ENCODE measurements at regions not wholly inside any gene's neighbourhood (a gene's known extent, or its start where the extent isn't known, plus 50 kb on each side); places are given as distances from the start of the nearest gene placed in this dataset.
A peak's percentile ranks its signal among the peaks of the same experiment; 100 is the strongest.

- peak overlapping the region; percentile 20 for H3K27ac ChIP-seq
Measured at GRCh38 chr9:567128-567746, 274.3 kb upstream of the DMRT1 start.

DNA sequence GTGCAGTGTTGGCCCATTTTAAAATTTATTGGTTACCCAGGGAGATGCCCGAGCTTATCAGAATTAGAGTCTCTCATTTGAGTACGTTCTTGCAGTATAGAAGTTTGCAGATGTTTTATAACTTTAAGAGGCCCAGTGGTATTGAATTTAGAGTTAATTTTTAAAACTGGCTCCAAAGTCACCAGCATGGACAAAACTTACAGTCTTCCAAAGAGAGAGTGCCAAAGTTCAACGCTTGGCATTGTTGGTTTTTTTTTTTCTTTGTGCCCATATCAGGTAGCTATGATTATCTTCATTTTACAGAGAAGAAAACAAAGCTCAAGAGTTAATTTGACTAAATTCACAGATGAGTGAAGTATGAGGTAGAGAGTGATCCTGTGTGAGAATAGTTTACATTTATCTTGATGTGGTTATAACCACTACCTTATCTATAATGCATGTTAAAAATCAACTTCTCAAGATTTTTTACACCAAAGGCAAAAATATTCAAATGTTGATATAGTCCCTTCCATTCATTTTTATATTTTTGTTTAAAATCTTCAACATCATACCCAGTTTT is 273.7 kb upstream of the DMRT1 start:
- Histone ChIP-seq H3K9ac (ENCODE audit: low read depth in 2 of 2, low read length in 2 of 2) (no peak overlapping the region), H3K4me1 (no peaks in the 10 kb centered on the region), H3K27me3 (no peaks in the 10 kb centered on the region), H3K36me3 (no peaks in the 10 kb centered on the region), H3K27ac (peak overlapping the region; percentile 20), H3K4me3 (no peak overlapping the region), H3K9me3 (no peaks in the 10 kb centered on the region)
- TF ChIP-seq CTCF (IDR thresholded peaks at IDR 0.05) = no peak
- intact Hi-C loops (cut with DNase I) = no loop called here
- DNase-seq = no peak

More at GRCh38 chr9:567128-567746, 274.3 kb upstream of the DMRT1 start:
- intact Hi-C loops (cut with DNase I) = no loop called here
- no peaks in the 10 kb centered on the region for H3K36me3 ChIP-seq
- H3K9me3 ChIP-seq = no peaks in the 10 kb centered on the region
- no peak overlapping the region for H3K4me3 ChIP-seq
- H3K9ac ChIP-seq (ENCODE audit: low read depth in 2 of 2, low read length in 2 of 2) = no peak overlapping the region
- no peak for DNase-seq
- no peak for TF ChIP-seq CTCF (IDR thresholded peaks at IDR 0.05)
- H3K27me3 ChIP-seq = no peaks in the 10 kb centered on the region
- H3K4me1 ChIP-seq = no peaks in the 10 kb centered on the region

- Histone ChIP-seq H3K9ac (ENCODE audit: low read depth in 2 of 2, low read length in 2 of 2) (no peak overlapping the region), H3K27me3 (no peaks in the 10 kb centered on the region), H3K27ac (no peak overlapping the region), H3K4me3 (no peak overlapping the region), H3K9me3 (no peaks in the 10 kb centered on the region), H3K36me3 (no peaks in the 10 kb centered on the region), H3K4me1 (no peaks in the 10 kb centered on the region)
- intact Hi-C loops (cut with DNase I) = no loop called here
- no peak for TF ChIP-seq CTCF (IDR thresholded peaks at IDR 0.05)
- DNase-seq = no peak
Measured at GRCh38 chr9:569296-569695, 272.2 kb upstream of the DMRT1 start.

DNA sequence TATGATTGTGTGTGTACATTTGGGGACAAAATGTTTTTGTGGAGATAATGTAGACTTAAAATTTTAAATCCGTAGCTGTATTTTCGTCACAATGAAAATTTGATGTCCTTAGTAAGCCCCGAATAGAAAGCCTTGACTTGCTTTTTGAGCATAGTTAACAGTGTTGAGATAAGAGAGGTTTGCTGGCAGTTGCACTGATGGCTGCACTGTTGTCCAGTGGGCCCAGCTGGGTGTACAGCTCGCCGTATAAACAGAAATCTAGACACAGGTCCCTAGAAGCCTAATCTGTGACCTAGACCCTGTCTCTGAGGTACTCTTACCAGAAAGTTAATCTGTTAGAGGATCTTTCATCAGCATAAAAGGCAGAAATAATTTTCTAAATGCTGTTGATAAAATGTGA is 271.3 kb upstream of the DMRT1 start:
- no peaks in the 10 kb centered on the region for H3K36me3 ChIP-seq
- H3K9ac ChIP-seq (ENCODE audit: low read depth in 2 of 2, low read length in 2 of 2) = no peak overlapping the region
- no peak overlapping the region for H3K4me3 ChIP-seq
- H3K27ac ChIP-seq = no peak overlapping the region
- no peak for TF ChIP-seq CTCF (IDR thresholded peaks at IDR 0.05)
- H3K27me3 ChIP-seq = no peaks in the 10 kb centered on the region
- H3K4me1 ChIP-seq = no peaks in the 10 kb centered on the region
- no peaks in the 10 kb centered on the region for H3K9me3 ChIP-seq
- intact Hi-C loops (cut with DNase I) = no loop called here
- no peak for DNase-seq

- H3K27ac ChIP-seq = no peak overlapping the region
- no peaks in the 10 kb centered on the region for H3K4me1 ChIP-seq
- no peaks in the 10 kb centered on the region for H3K27me3 ChIP-seq
- no peak for DNase-seq
- no peak overlapping the region for H3K4me3 ChIP-seq
- no peak overlapping the region for H3K9ac ChIP-seq (ENCODE audit: low read depth in 2 of 2, low read length in 2 of 2)
- H3K9me3 ChIP-seq = no peaks in the 10 kb centered on the region
- intact Hi-C loops (cut with DNase I) = no loop called here
- no peak for TF ChIP-seq CTCF (IDR thresholded peaks at IDR 0.05)
- no peaks in the 10 kb centered on the region for H3K36me3 ChIP-seq
Measured at GRCh38 chr9:571066-571465, 270.4 kb upstream of the DMRT1 start.

Data from colonic mucosa (tissue), 4 donors.